ENCODE measurements at regions not wholly inside any gene's neighbourhood (a gene's known extent, or its start where the extent isn't known, plus 50 kb on each side); places are given as distances from the start of the nearest gene placed in this dataset.
"Not testable (repeated sequence)": the region's sequence is repeated elsewhere in the genome, so short reads cannot be mapped to it uniquely, and the experiment has no call there.

DNA sequence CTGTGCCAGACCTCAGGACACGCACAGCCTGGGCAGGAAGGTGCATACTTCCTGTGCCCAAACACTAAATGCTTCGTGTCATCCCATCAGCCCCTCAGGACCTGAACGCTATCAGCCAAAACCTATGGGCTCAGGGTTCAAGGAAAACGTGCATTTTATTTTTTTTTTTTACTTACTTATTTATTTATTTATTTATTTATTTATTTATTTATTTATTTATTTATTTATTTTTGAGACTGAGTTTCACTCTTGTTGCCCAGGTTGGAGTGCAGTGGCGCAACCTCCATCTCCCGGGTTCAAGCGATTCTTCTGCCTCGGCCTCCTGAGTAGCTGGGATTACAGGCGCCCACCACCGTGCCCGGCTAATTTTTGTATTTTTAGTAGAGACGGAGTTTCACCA lies 127.8 kb downstream of the RCHY1 start:
- TF ChIP-seq EZH2 (IDR thresholded peaks at IDR 0.05; ENCODE audit: insufficient read depth, low read length) = not testable (repeated sequence)
- TF ChIP-seq, protein P1, sequence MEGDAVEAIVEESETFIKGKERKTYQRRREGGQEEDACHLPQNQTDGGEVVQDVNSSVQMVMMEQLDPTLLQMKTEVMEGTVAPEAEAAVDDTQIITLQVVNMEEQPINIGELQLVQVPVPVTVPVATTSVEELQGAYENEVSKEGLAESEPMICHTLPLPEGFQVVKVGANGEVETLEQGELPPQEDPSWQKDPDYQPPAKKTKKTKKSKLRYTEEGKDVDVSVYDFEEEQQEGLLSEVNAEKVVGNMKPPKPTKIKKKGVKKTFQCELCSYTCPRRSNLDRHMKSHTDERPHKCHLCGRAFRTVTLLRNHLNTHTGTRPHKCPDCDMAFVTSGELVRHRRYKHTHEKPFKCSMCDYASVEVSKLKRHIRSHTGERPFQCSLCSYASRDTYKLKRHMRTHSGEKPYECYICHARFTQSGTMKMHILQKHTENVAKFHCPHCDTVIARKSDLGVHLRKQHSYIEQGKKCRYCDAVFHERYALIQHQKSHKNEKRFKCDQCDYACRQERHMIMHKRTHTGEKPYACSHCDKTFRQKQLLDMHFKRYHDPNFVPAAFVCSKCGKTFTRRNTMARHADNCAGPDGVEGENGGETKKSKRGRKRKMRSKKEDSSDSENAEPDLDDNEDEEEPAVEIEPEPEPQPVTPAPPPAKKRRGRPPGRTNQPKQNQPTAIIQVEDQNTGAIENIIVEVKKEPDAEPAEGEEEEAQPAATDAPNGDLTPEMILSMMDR (IDR thresholded peaks at IDR 0.05; ENCODE audit: insufficient read depth, low read depth, low read length) = not testable (repeated sequence)

All from astrocyte (in vitro differentiated cells and primary cell).